Activated CD4-positive, alpha-beta T cell treated with anti-CD3 and anti-CD28 coated beads, Interleukin-2, amount 50 U/mL, for 48 hours (primary cell): ENCODE measurements at regions not wholly inside any gene's neighbourhood (a gene's known extent, or its start where the extent isn't known, plus 50 kb on each side); places are given as distances from the start of the nearest gene placed in this dataset.
A peak's percentile ranks its signal among the peaks of the same experiment; 100 is the strongest.

Source experiments
- DNase-seq, 2 experiments: peaks; one replicate each; pipeline ENCODE4 v3.0.0-alpha.2; 2020

GRCh38 chr5:158397278-158397677 is 538.3 kb upstream of the CLINT1 start:
- no peak for DNase-seq

GRCh38 chr5:158394102-158394501 is 535.2 kb upstream of the CLINT1 start:
- no peak for DNase-seq

GRCh38 chr5:158393457-158393856 is 534.5 kb upstream of the CLINT1 start:
- DNase-seq = no peak

GRCh38 chr5:158392753-158393152 is 533.8 kb upstream of the CLINT1 start:
- DNase-seq = no peak

GRCh38 chr5:158390577-158390976 is 531.6 kb upstream of the CLINT1 start:
- DNase-seq = no peak

- no peak for DNase-seq
Measured at GRCh38 chr5:158389786-158390185, 530.8 kb upstream of the CLINT1 start.

- no peak for DNase-seq
Measured at GRCh38 chr5:158388021-158388420, 529.1 kb upstream of the CLINT1 start.

- DNase-seq = no peak
Measured at GRCh38 chr5:158387499-158387898, 528.6 kb upstream of the CLINT1 start.

GRCh38 chr5:158385982-158386381 is 527.0 kb upstream of the CLINT1 start:
- DNase-seq = no peak

- no peak for DNase-seq
Measured at GRCh38 chr5:158384535-158385481, 525.9 kb upstream of the CLINT1 start.

- DNase-seq = no peak
Measured at GRCh38 chr5:158383486-158383885, 524.5 kb upstream of the CLINT1 start.

GRCh38 chr5:158382473-158382872 is 523.5 kb upstream of the CLINT1 start:
- DNase-seq = peak; percentile 7 to 9

- DNase-seq = no peak
Measured at GRCh38 chr5:158381614-158382160, 522.7 kb upstream of the CLINT1 start.

GRCh38 chr5:158380661-158381060 is 521.7 kb upstream of the CLINT1 start:
- no peak for DNase-seq

GRCh38 chr5:158378931-158379330 is 520.0 kb upstream of the CLINT1 start:
- no peak for DNase-seq

GRCh38 chr5:158376679-158377078 is 517.7 kb upstream of the CLINT1 start:
- DNase-seq = no peak

- no peak for DNase-seq
Measured at GRCh38 chr5:158375531-158375930, 516.6 kb upstream of the CLINT1 start.

- DNase-seq = no peak
Measured at GRCh38 chr5:158373608-158374395, 514.9 kb upstream of the CLINT1 start.

GRCh38 chr5:158369241-158369640 is 510.3 kb upstream of the CLINT1 start:
- no peak for DNase-seq

GRCh38 chr5:158368686-158369085 is 509.7 kb upstream of the CLINT1 start:
- DNase-seq = no peak

- DNase-seq = no peak
Measured at GRCh38 chr5:158364367-158364766, 505.4 kb upstream of the CLINT1 start.

- DNase-seq = no peak
Measured at GRCh38 chr5:158354958-158355357, 496.0 kb upstream of the CLINT1 start.

- DNase-seq = no peak
Measured at GRCh38 chr5:158351485-158352125, 492.7 kb upstream of the CLINT1 start.
